Natural killer cell treated with Interleukin-12 subunit alpha and Interleukin-12 subunit beta and Interleukin-15 and Interleukin-18, amount 100 ng/mL, for 72 hours (primary cell): ENCODE measurements at regions not wholly inside any gene's neighbourhood (a gene's known extent, or its start where the extent isn't known, plus 50 kb on each side); places are given as distances from the start of the nearest gene placed in this dataset.
"Not testable (repeated sequence)": the region's sequence is repeated elsewhere in the genome, so short reads cannot be mapped to it uniquely, and the experiment has no call there.

ENCODE experiments used
- ATAC-seq, 2 donors: fragments of 150-1000 bp; cut with Tn5 transposase in 1 of 2; sonication (Bioruptor Pico), chemical (Tn5 transposase) in 1 of 2; 2 replicates each; pipeline ENCODE4 v1.10.0; 2021
- DNase-seq: peaks from one replicate; pipeline ENCODE4 v3.0.0; 2022; ENCODE audit warnings: low spot score
- H3K27ac Mint-ChIP-seq, 2 donors: 1 replicate in 1 of 2; 2 replicates in 1 of 2; pipeline ENCODE4 v1.8.0; 2022; ENCODE audit warnings: mixed read lengths in 2 of 2, mild to moderate bottlenecking in 1 of 2, moderate library complexity in 1 of 2
- H3K27me3 Mint-ChIP-seq, 2 donors: 1 replicate in 1 of 2; 2 replicates in 1 of 2; pipeline ENCODE4 v1.8.0; 2022; ENCODE audit warnings: mixed read lengths in 2 of 2
- H3K36me3 Mint-ChIP-seq: one replicate; pipeline ENCODE4 v1.8.0; 2022; ENCODE audit warnings: mixed read lengths
- H3K4me1 Mint-ChIP-seq, 2 donors: 1 replicate in 1 of 2; 2 replicates in 1 of 2; pipeline ENCODE4 v1.8.0; 2022; ENCODE audit warnings: low read depth in 2 of 2, mixed read lengths in 2 of 2, mild to moderate bottlenecking in 1 of 2
- H3K4me3 Mint-ChIP-seq: one replicate; pipeline ENCODE4 v1.8.0; 2022; ENCODE audit warnings: mixed read lengths
- H3K9me3 Mint-ChIP-seq: 2 replicates; pipeline ENCODE4 v1.8.0; 2022; ENCODE audit warnings: mixed read lengths

- H3K27me3 Mint-ChIP-seq: peaks cover 13 to 15% of the 10 kb centered on the region in 2 donors
- H3K27ac Mint-ChIP-seq, DNase-seq, ATAC-seq, H3K36me3 Mint-ChIP-seq, H3K9me3 Mint-ChIP-seq, H3K4me3 Mint-ChIP-seq, H3K4me1 Mint-ChIP-seq: not testable (repeated sequence)
Observed at GRCh38 chr9:33734247-33734940, 61.0 kb upstream of the PRSS3 start.

GRCh38 chr9:33734941-33735835 lies 60.2 kb upstream of the PRSS3 start:
- H3K9me3 Mint-ChIP-seq, ATAC-seq, H3K27ac Mint-ChIP-seq: not testable (repeated sequence)

GRCh38 chr9:33737811-33738606 lies 57.4 kb upstream of the PRSS3 start:
- Mint-ChIP-seq H3K27me3 (peaks cover 7 to 16% of the 10 kb centered on the region in 2 donors), H3K4me1 (peaks cover 0 to 2% of the 10 kb centered on the region in 2 donors), H3K4me3 (no peak overlapping the region), H3K36me3 (peaks cover 7% of the 10 kb centered on the region), H3K9me3 (peaks cover 3% of the 10 kb centered on the region), H3K27ac (no peak overlapping the region)
- DNase-seq (no peak), ATAC-seq (no peak)

More at GRCh38 chr9:33734941-33735835, 60.2 kb upstream of the PRSS3 start:
- H3K4me3 Mint-ChIP-seq, H3K4me1 Mint-ChIP-seq, H3K36me3 Mint-ChIP-seq, DNase-seq: not testable (repeated sequence)
- H3K27me3 Mint-ChIP-seq: peaks cover 15% of the 10 kb centered on the region in 2 donors

GRCh38 chr9:33739398-33739797 lies 56.0 kb upstream of the PRSS3 start:
- no peak for ATAC-seq
- no peak overlapping the region for H3K4me3 Mint-ChIP-seq

GRCh38 chr9:33740075-33740474 lies 55.3 kb upstream of the PRSS3 start:
- DNase-seq (no peak), ATAC-seq (no peak)
- peaks cover 0 to 2% of the 10 kb centered on the region in 2 donors for H3K4me1 Mint-ChIP-seq
- no peak overlapping the region for H3K27ac Mint-ChIP-seq
- H3K36me3 Mint-ChIP-seq: peaks cover 7% of the 10 kb centered on the region
- peaks cover 3% of the 10 kb centered on the region for H3K9me3 Mint-ChIP-seq
- H3K4me3 Mint-ChIP-seq: no peak overlapping the region
- peaks cover 7 to 16% of the 10 kb centered on the region in 2 donors for H3K27me3 Mint-ChIP-seq

More at GRCh38 chr9:33739398-33739797, 56.0 kb upstream of the PRSS3 start:
- no peak for DNase-seq
- no peak overlapping the region for H3K27ac Mint-ChIP-seq
- H3K27me3 Mint-ChIP-seq: peaks cover 7 to 16% of the 10 kb centered on the region in 2 donors
- H3K36me3 Mint-ChIP-seq: peaks cover 7% of the 10 kb centered on the region
- H3K4me1 Mint-ChIP-seq: peaks cover 0 to 2% of the 10 kb centered on the region in 2 donors
- peaks cover 3% of the 10 kb centered on the region for H3K9me3 Mint-ChIP-seq

GRCh38 chr9:33740958-33741357 lies 54.4 kb upstream of the PRSS3 start:
- H3K27ac Mint-ChIP-seq, H3K9me3 Mint-ChIP-seq, H3K4me3 Mint-ChIP-seq, H3K36me3 Mint-ChIP-seq, ATAC-seq, H3K4me1 Mint-ChIP-seq, DNase-seq: not testable (repeated sequence)
- peaks cover 13 to 15% of the 10 kb centered on the region in 2 donors for H3K27me3 Mint-ChIP-seq

- H3K9me3 Mint-ChIP-seq: peaks cover 3% of the 10 kb centered on the region
- peaks cover 0 to 6% of the 10 kb centered on the region in 2 donors for H3K4me1 Mint-ChIP-seq
- H3K36me3 Mint-ChIP-seq: peaks cover 7% of the 10 kb centered on the region
- ATAC-seq (no peak), DNase-seq (no peak)
- no peak overlapping the region for H3K4me3 Mint-ChIP-seq
- peaks cover 13 to 15% of the 10 kb centered on the region in 2 donors for H3K27me3 Mint-ChIP-seq
- H3K27ac Mint-ChIP-seq: no peak overlapping the region
Observed at GRCh38 chr9:33742051-33742450, 53.3 kb upstream of the PRSS3 start.

GRCh38 chr9:33742519-33742918 lies 52.8 kb upstream of the PRSS3 start:
- no peak for ATAC-seq
- Mint-ChIP-seq H3K27me3 (peaks cover 13 to 15% of the 10 kb centered on the region in 2 donors), H3K4me1 (peaks cover 0 to 6% of the 10 kb centered on the region in 2 donors), H3K4me3 (no peak overlapping the region), H3K9me3 (peaks cover 3% of the 10 kb centered on the region), H3K27ac (no peak overlapping the region), H3K36me3 (peaks cover 7% of the 10 kb centered on the region)
- no peak for DNase-seq
